G401 (cell line): ENCODE measurements at regions not wholly inside any gene's neighbourhood (a gene's known extent, or its start where the extent isn't known, plus 50 kb on each side); places are given as distances from the start of the nearest gene placed in this dataset.

Experiments
- DNase-seq: peaks from one replicate; pipeline ENCODE4 v3.0.0-alpha.2; 2015; ENCODE audit warnings: low spot score
- in situ Hi-C: cut with HindIII; loops from 2 replicates; pipeline ENCODE4 v1.10.0; 2016; ENCODE audit warnings: low sequenced_read_pairs, mixed read lengths

DNA sequence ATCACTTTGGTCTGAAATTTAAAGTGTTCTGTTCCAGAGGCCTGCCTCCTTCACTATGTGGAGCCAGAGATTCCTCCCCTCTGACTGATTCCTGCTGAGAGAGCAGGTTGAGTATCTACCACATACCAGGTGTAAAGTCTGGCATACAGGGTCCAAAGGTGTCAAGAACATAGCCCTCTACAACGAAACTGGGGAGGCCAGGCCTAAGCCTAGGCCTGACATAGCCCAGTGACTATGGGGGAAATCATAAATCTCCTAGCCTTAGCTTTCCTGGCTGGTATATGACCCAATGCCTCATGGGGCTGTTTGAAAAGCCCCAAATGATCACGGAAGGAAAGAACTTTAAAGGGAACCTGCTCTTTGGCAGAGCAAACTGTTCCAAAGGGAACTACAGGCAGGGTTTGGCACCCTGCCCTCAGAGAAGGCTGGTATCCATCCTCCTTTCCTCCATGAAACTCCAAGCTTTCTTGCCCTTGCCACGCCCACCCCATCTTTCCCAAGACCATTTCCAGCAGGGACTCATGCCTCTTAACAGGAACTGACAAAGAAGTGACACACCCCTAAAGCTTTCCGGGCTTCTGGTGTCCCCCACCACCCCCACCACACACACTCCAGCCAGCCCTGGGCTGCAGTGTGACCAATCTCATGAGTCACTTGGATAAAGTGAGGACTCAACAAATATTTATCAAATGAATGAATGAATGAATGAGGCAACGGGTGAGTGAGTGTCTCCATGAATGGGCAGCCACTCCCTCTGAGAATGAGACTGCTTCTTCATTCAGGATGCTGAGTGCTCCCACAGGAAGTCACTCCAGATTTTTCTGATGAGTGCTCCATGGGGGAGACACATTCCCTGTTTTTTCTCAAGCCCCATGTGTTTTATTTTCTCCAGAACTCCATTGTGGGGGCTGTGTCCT lies 93.3 kb upstream of the CALM2 start:
- DNase-seq, result peak; percentile 26
- in situ Hi-C loops, result no loop called here

DNA sequence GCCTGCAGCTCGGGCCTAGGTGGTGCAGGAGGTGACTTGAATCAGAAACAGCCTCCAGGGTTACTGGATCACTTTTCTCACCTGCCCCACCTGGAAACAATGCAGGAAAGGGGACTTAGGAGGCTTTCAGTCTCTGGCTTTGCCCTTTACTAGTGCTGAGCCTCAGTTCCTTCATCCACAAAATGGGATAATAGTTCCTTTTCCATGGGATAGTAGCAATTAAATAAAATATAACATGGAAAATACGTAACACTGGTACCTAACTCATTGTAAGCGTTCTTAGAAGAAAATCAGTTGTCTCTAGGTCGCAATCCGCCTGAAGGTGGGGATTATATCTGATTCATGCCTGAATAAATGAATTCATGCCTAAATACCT lies 91.4 kb upstream of the CALM2 start:
- in situ Hi-C loops, result no loop called here
- DNase-seq, result no peak

DNA sequence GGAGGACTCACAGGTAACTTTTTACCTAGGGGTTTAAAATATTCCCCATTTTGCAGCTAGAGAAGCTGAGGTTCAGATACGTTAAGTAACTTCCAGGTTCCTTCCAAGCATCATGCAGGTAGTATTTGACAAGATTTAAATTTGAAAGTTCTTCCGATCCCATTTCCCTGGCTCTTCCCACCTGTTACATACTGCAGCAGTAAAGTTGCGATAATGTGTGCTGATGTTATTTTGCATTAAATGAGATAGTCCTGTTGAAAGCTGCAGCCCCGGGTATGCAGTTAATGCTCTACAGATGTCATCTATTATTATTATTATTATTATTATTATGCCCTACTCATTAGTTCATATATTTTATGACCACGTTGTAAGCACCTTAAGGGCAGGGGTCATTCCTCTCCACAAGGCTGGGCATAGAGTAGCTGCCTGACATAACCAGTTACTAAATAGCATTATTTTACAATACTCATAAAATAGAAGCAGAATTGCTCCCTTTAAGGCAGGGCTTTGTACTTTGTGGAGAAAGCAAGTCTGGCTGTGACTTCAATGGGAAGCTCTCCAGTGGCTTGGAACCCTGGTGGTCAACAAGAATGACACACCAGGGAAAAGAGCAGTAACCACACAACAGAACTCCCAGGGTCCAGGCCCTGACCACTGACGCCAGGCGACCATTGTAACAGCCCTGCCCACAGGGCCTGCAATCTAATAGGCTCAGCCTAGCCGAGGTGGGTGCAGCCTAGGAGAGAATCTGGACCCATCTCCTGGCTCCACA lies 90.8 kb upstream of the CALM2 start:
- DNase-seq, result no peak
- in situ Hi-C loops, result no loop called here

- no peak for DNase-seq
- in situ Hi-C loops, result no loop called here
Measured at GRCh38 chr2:47265751-47266231, 89.5 kb upstream of the CALM2 start.

- in situ Hi-C loops, result no loop called here
- peak; percentile 65 for DNase-seq
Measured at GRCh38 chr2:47265158-47265557, 88.8 kb upstream of the CALM2 start.

- in situ Hi-C loops, result no loop called here
- DNase-seq, result no peak
Measured at GRCh38 chr2:47264686-47265085, 88.4 kb upstream of the CALM2 start.

DNA sequence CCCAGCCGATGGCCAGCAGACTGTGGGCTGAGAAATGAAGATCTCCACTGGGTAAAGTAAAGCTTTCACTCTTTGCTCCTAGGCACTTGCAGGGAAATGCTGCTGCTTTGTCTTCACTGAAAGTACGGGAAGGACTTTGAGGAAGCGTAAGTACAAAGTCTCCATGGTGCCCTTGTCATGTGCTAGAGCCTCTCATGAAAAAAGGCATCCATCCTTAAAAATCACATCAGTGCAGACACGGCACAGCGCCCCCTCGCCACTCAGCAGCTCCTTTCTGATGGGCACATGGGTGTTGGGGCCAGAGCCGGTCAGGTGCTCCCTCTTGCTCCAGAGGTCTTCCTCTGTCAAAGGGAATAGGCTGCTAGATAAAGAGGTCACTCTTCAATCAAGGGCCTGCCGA lies 87.8 kb upstream of the CALM2 start:
- in situ Hi-C loops, result no loop called here
- DNase-seq, result peak; percentile 18

DNA sequence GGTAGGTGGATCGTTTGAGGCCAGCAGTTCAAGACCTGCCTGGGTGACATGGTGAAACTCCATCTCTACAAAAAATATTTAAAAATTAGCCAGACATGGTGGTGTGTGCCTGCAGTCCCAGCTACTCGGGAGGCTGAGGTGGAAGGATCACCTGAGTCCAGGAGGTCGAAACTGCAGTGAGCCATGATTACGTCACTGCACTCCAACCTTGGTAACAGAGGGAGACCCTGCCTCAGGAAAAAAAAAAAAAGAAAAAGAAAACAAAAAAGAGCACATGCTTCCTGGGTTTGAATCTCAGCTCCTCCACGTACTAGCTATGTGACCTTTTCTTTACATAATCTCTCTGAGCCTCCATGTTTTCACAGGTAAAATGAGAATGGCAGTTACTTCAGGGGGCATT lies 86.3 kb upstream of the CALM2 start:
- no peak for DNase-seq
- in situ Hi-C loops, result no loop called here

DNA sequence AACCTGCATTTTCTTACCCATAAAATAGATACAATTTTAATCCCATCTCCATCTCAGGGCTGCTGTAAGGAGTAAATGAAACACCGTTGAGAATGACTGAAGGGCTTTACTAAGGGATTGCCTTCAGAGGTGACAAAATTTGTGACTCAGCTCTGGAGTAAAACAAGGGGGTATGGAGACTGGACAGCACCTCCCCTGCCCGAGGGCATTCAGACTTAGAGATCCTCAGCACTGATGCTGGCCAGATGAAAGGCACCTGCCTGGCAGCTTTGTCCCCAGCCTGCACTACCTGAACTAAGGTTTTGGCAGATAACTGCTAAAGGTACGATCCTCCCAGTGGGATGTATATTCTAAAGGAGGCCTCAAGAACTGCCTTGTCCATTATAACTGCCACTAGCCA lies 84.7 kb upstream of the CALM2 start:
- in situ Hi-C loops, result no loop called here
- no peak for DNase-seq

DNA sequence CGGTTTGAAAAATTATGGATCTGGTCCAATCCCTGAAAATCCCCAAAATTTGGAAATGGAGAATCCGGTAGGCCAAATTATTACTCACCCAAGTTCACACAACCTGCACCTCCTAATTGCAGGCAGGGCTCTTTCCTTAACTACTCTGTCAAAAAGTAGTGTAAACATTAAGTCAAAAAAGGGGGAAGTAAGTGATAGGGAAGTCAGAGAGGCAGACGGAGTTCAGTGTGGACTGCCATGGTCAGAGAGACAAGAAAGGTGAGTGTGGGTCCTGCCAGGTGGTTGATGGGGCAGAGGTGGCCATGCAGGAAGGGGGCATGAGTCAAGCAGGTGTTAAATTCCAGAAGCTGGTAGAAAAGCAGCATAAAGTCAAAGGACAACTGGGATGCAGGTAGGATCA lies 83.5 kb upstream of the CALM2 start:
- in situ Hi-C loops, result no loop called here
- no peak for DNase-seq

GRCh38 chr2:47257946-47258348 lies 81.6 kb upstream of the CALM2 start:
- no peak for DNase-seq
- in situ Hi-C loops, result no loop called here

DNA sequence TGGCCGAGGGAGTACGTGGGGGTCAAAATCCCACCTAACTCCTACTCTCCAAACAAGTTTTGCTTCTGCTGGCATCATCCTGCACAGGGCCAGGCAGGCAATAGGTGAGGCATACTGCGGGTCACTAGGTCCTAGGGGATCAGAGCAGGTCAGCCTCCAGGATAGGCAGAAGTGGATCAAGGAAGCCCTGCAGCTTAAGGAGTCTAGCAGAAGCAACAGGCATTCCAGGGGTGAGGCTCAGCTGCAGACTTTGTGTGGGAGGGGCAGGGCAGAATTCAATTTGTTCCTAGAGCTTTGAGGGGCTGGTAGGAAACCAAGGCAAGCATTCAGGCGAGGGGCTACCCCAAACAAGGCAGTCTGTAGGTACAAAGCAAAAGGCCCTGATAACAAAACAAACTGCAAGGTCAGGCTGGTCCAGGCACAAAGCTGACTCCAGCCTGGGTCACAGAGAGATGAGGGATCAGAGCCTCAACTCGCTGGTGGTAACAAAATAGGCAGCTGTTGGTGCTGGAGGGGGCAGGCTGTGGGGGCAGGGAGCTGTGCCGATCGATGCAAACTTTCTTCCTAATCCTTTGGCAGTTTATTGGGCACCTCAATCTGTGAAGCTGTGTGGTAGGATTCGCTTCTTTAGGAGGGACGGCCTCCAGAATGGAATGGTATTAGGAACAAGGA lies 80.2 kb upstream of the CALM2 start:
- no peak for DNase-seq
- in situ Hi-C loops, result no loop called here

- in situ Hi-C loops, result no loop called here
- DNase-seq, result no peak
Measured at GRCh38 chr2:47255794-47256193, 79.5 kb upstream of the CALM2 start.

GRCh38 chr2:47254464-47254863 lies 78.2 kb upstream of the CALM2 start:
- in situ Hi-C loops, result no loop called here
- DNase-seq, result no peak

- in situ Hi-C loops, result no loop called here
- no peak for DNase-seq
Measured at GRCh38 chr2:47253447-47253846, 77.1 kb upstream of the CALM2 start.

DNA sequence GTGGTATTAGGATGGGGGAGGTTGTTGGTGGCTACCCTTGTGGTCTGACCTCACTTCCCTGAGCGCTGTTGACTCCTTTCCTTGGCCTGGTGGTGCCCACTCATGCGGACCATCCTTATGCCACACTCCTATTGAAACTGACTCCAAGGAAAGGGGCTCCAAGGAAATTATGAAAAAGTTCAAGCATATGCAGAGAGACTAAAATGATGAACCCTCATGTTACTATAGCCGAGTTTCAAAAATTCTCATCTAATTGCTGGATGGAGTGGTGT lies 75.0 kb upstream of the CALM2 start:
- in situ Hi-C loops, result no loop called here
- no peak for DNase-seq

DNA sequence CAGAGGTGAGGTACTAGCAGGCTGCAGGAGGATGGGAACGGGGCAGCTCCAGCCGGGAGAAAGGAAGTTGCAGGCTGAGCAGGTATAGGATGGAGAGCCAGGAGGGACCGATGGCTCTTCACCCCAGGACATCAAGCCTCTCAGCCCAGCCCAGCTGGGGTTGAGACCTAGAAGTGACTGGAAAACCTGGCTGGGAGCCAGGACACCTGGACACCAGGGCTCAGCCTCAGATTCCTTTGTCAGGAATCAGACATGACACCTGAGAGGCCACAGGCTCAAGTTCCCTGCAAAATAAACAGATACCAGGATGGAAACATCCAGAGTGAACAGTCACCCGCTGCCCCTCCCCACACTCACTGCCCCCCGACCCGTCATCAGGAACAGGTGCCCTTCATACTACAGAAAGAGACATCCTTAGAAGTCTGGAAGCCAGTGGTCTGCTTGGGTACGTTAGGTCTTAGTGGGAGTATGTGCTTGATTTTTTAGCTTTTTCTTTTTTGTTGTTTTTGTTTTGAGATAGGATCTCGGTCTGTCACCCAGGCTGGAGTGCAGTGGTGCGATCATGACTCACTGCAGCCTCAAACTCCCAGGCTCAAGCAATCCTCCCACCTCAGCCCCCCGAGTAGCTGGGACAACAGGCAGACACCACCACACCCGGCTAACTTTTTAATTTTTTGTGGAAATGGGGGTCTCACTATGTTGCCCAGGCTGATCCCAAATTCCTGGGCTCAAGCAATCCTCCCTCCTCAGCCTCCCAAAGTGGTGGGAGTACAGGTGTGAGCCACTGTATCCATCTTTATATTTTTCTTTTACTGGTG lies 74.5 kb upstream of the CALM2 start:
- DNase-seq, result peak; percentile 32
- in situ Hi-C loops, result no loop called here

DNA sequence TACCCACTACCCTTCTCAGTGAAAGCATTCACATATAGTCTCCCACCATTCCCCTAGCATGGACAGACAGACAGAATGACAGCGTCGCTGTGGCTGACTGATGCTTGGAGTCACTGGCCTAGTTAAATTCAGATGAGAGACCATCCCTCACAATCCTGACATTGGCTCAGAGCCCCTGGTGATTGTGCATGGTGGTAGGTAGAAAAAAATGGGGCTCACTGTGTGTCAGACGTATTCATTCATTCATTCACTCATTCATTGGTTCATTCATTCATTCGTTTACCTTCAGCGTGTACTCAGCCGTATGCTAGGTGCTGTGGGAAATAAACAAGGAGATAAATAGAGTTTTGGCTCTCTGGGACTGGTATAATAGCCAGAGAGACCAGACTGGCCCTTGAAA lies 73.6 kb upstream of the CALM2 start:
- in situ Hi-C loops, result no loop called here
- no peak for DNase-seq

GRCh38 chr2:47249157-47249900 lies 73.0 kb upstream of the CALM2 start:
- no peak for DNase-seq
- in situ Hi-C loops, result no loop called here
